ENCODE measurements at regions not wholly inside any gene's neighbourhood (a gene's known extent, or its start where the extent isn't known, plus 50 kb on each side); places are given as distances from the start of the nearest gene placed in this dataset.
A peak's percentile ranks its signal among the peaks of the same experiment; 100 is the strongest.

DNA sequence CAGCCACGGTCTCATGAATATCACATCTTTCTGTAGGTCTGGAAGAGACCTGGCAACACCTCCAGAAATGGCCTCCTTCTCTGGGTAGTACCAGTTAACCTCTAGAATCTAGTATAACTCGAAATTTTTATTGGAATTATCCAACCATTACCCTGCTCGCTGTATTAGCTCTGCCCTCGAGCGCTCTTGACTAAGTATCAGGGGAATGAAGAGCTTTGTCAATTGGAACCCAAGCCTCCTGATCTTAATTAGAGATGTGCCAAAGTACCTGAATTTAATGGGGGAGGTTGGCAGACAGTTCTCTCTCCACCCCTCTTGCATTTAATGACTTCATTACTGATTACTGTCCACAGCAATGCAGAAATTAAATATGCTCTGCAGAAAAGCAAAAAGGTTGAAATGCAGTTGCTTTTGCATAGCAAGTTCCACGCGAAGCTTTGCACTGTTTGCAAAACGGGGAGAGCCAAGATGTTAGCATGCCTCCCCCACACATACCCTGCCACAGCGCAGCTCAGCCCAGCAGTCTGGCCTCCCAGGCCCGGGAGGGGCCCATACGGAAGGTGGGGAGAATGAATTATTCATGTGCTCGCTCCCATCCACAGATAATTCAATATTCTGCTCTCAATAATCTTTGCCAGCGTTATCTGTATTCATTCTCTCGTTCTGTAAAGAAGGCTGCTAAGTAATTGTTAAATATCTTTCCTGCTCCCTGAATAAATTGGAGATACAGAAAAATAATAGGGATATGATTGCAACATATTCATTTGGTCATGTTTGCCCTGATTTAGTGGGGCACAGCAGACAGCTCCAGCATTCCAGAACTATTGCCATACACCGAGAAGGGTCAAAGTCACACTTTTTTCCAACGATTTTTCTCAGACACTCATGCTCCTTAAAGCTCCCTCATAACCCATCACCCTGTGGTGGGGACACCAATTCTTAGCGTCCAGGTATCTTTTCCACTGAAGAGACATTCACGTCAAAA, 305.8 kb downstream of the CDH26 start:
- no peak for DNase-seq (ENCODE audit: low read depth)
- no peak overlapping the region for H3K4me3 ChIP-seq (ENCODE audit: control insufficient read depth, low read depth, low read length)
- no peak for TF ChIP-seq CTCF (IDR thresholded peaks at IDR 0.05; ENCODE audit: control insufficient read depth, insufficient read depth, low read depth, low read length, missing control alignments)

DNA sequence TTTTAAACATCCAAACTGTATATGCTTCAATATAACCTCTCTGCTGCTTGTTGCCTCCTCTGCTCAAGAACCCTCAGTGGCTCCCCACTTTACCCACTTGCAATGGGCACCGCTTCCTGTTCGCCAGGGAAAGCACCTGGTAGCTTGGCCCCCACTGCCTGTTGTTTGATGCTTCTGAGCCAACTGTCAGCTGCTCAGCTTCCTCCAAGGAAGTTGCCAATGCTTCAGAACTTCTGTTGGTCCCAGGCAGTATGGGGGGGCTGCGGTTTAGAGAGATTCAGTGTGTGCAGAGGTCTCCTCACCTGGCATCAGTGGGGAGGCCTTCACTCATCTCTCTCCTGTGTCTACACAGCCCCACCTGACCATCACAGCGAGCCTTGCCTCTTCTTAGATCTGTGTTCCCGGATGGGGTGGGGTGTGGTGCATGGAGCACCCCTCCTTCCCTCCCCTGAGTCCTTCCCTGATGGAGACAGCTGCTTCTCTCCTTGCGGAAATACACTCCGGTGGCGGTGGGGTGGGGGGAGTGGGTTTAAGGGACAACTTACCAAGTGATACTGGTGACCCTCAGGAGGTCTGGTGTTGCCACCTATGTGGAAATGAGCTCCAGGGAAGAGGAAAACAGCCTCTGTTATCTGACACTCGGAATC, 308.1 kb downstream of the CDH26 start:
- DNase-seq (ENCODE audit: low read depth): no peak
- H3K4me3 ChIP-seq (ENCODE audit: control insufficient read depth, low read depth, low read length): no peak overlapping the region
- TF ChIP-seq CTCF (IDR thresholded peaks at IDR 0.05; ENCODE audit: control insufficient read depth, insufficient read depth, low read depth, low read length, missing control alignments): no peak

GRCh38 chr20:60268491-60268890, 310.3 kb downstream of the CDH26 start:
- DNase-seq (ENCODE audit: low read depth): no peak
- no peak overlapping the region for H3K4me3 ChIP-seq (ENCODE audit: control insufficient read depth, low read depth, low read length)
- TF ChIP-seq CTCF (IDR thresholded peaks at IDR 0.05; ENCODE audit: control insufficient read depth, insufficient read depth, low read depth, low read length, missing control alignments): no peak

- no peak for TF ChIP-seq CTCF (IDR thresholded peaks at IDR 0.05; ENCODE audit: control insufficient read depth, insufficient read depth, low read depth, low read length, missing control alignments)
- DNase-seq (ENCODE audit: low read depth): no peak
- no peak overlapping the region for H3K4me3 ChIP-seq (ENCODE audit: control insufficient read depth, low read depth, low read length)
Observed at GRCh38 chr20:60269573-60270162, 311.4 kb downstream of the CDH26 start.

- H3K4me3 ChIP-seq (ENCODE audit: control insufficient read depth, low read depth, low read length): no peak overlapping the region
- no peak for DNase-seq (ENCODE audit: low read depth)
- TF ChIP-seq CTCF (IDR thresholded peaks at IDR 0.05; ENCODE audit: control insufficient read depth, insufficient read depth, low read depth, low read length, missing control alignments): no peak
Observed at GRCh38 chr20:60270341-60270740, 312.1 kb downstream of the CDH26 start.

- peak; percentile 37 for TF ChIP-seq CTCF (IDR thresholded peaks at IDR 0.05; ENCODE audit: control insufficient read depth, insufficient read depth, low read depth, low read length, missing control alignments)
- H3K4me3 ChIP-seq (ENCODE audit: control insufficient read depth, low read depth, low read length): no peak overlapping the region
- DNase-seq (ENCODE audit: low read depth): no peak
Observed at GRCh38 chr20:60271597-60271996, 313.4 kb downstream of the CDH26 start.
